IMR-90 (cell line): ENCODE measurements at regions not wholly inside any gene's neighbourhood (a gene's known extent, or its start where the extent isn't known, plus 50 kb on each side); places are given as distances from the start of the nearest gene placed in this dataset.

Source experiments
- ATAC-seq: fragments of 200-7000 bp; cut with Tn5 transposase; 2 replicates; pipeline ENCODE4 v1.9.1; 2020; ENCODE audit warnings: low read depth, mild to moderate bottlenecking, moderate library complexity
- BruUV-seq: library from RNA; stranded (reverse); fragments of 400-500 nt; replicated peaks from 2 replicates; lab custom pipeline; 2021; lab: Mats Ljungman, UMichigan
- CTCF ChIA-PET: fragments of 300-600 bp; formaldehyde crosslinking; extraction: SDS; loops from one replicate; lab custom pipeline; 2021; ENCODE audit warnings: antibody characterized with exemption; lab: Yijun Ruan, JAX
- POLR2A ChIA-PET: fragments of 300-600 bp; sonication (Branson Sonifier 250); formaldehyde crosslinking; loops from one replicate; lab custom pipeline; 2022; ENCODE audit warnings: antibody characterized with exemption; ENCODE audit not compliant: unreplicated experiment; lab: Charles Lee
- DNase-seq: peaks from one replicate; pipeline ENCODE4 v3.0.0; 2013
- H2AFZ ChIP-seq: replicated peaks from 2 replicates; pipeline ENCODE3; 2013; ENCODE audit warnings: low read length, mild to moderate bottlenecking; ENCODE audit not compliant: poor library complexity
- H2AK5ac ChIP-seq: 2 replicates; pipeline ENCODE4 v1.6.1; 2013; ENCODE audit warnings: low read depth, low read length, inconsistent platforms
- H2AK9ac ChIP-seq: replicated peaks from 2 replicates; pipeline ENCODE3; 2013; ENCODE audit warnings: mild to moderate bottlenecking, low read depth, low read length, moderate library complexity; ENCODE audit not compliant: poor library complexity
- H2BK120ac ChIP-seq: 2 replicates; pipeline ENCODE4 v1.6.1; 2013; ENCODE audit warnings: low read depth, low read length, inconsistent platforms
- H2BK15ac ChIP-seq: 3 replicates; pipeline ENCODE4 v1.6.1; 2013; ENCODE audit warnings: low read depth, low read length, inconsistent platforms
- H2BK20ac ChIP-seq: 2 replicates; pipeline ENCODE4 v1.6.1; 2013; ENCODE audit warnings: low read depth, mild to moderate bottlenecking, inconsistent platforms, low read length, moderate library complexity
- H2BK5ac ChIP-seq: 2 replicates; pipeline ENCODE4 v1.6.1; 2013; ENCODE audit warnings: mild to moderate bottlenecking, low read depth, low read length, inconsistent platforms; ENCODE audit not compliant: poor library complexity, severe bottlenecking
- H3K14ac ChIP-seq: replicated peaks from 2 replicates; pipeline ENCODE4 v1.6.1; 2013; ENCODE audit warnings: low read depth, low read length, inconsistent platforms
- H3K18ac ChIP-seq: 2 replicates; pipeline ENCODE4 v1.6.1; 2013; ENCODE audit warnings: low read depth, low read length, control low read depth
- H3K23ac ChIP-seq: 2 replicates; pipeline ENCODE4 v1.6.1; 2013; ENCODE audit warnings: low read depth, low read length, inconsistent platforms
- H3K27ac ChIP-seq: 2 replicates; pipeline ENCODE4 v1.5.1; 2013; ENCODE audit warnings: mild to moderate bottlenecking, control low read depth, low read length; ENCODE audit not compliant: insufficient read depth
- H3K27me3 ChIP-seq: 2 replicates; pipeline ENCODE4 v1.6.1; 2013; ENCODE audit warnings: low read length; ENCODE audit not compliant: control insufficient read depth, insufficient read depth
- H3K36me3 ChIP-seq: 2 replicates; pipeline ENCODE4 v1.6.1; 2013; ENCODE audit warnings: low read length, mixed read lengths; ENCODE audit not compliant: control insufficient read depth, insufficient read depth
- H3K4ac ChIP-seq: 2 replicates; pipeline ENCODE4 v1.6.1; 2013; ENCODE audit warnings: low read depth, low read length, inconsistent platforms
- H3K4me1 ChIP-seq: 2 replicates; pipeline ENCODE4 v1.6.1; 2013; ENCODE audit warnings: low read length, mixed read lengths; ENCODE audit not compliant: control insufficient read depth, insufficient read depth
- H3K4me2 ChIP-seq: 2 replicates; pipeline ENCODE4 v1.6.1; 2013; ENCODE audit warnings: low read depth, mild to moderate bottlenecking, control low read depth, low read length, moderate library complexity
- H3K4me3 ChIP-seq: 2 replicates; pipeline ENCODE4 v1.5.1; 2013; ENCODE audit warnings: low read depth, mild to moderate bottlenecking, control low read depth, low read length, moderate library complexity; ENCODE audit not compliant: insufficient read depth
- H3K56ac ChIP-seq: 2 replicates; pipeline ENCODE4 v1.6.1; 2013; ENCODE audit warnings: low read length, inconsistent platforms; ENCODE audit not compliant: insufficient read depth; ENCODE audit errors: extremely low read depth
- H3K79me1 ChIP-seq, 2 experiments: 2 replicates each; pipeline ENCODE4 v1.6.1; 2013; ENCODE audit warnings: low read length in 2 of 2, inconsistent platforms in 1 of 2, low read depth in 1 of 2
- H3K9ac ChIP-seq: 2 replicates; pipeline ENCODE4 v1.6.1; 2013; ENCODE audit warnings: low read depth, low read length, control low read depth
- H3K9me1 ChIP-seq: 2 replicates; pipeline ENCODE4 v1.6.1; 2013; ENCODE audit warnings: low read length, inconsistent platforms; ENCODE audit not compliant: insufficient read depth
- H3K9me3 ChIP-seq: 2 replicates; pipeline ENCODE4 v1.6.1; 2013; ENCODE audit warnings: low read length; ENCODE audit not compliant: control insufficient read depth, insufficient read depth
- H4K20me1 ChIP-seq: 2 replicates; pipeline ENCODE4 v1.6.1; 2013; ENCODE audit warnings: low read length, inconsistent platforms; ENCODE audit not compliant: insufficient read depth
- H4K5ac ChIP-seq: 2 replicates; pipeline ENCODE4 v1.6.1; 2013; ENCODE audit warnings: mild to moderate bottlenecking, low read depth, low read length, control low read depth
- H4K8ac ChIP-seq, 2 experiments: 2 replicates each; pipeline ENCODE4 v1.6.1; 2013; ENCODE audit warnings: low read depth in 2 of 2, low read length in 2 of 2, control low read depth in 1 of 2, inconsistent platforms in 1 of 2
- H4K91ac ChIP-seq: 2 replicates; pipeline ENCODE4 v1.6.1; 2013; ENCODE audit warnings: low read depth, low read length, inconsistent platforms; ENCODE audit not compliant: insufficient read depth
- BHLHE40 ChIP-seq: fragments of 150-350 bp; IDR thresholded peaks from 2 replicates; pipeline ENCODE4 v1.6.1; 2016; ENCODE audit warnings: mild to moderate bottlenecking, low read depth, low read length
- ELK1 ChIP-seq: fragments of 150-350 bp; IDR thresholded peaks from 2 replicates; pipeline ENCODE4 v1.6.1; 2016; ENCODE audit warnings: low read depth, mild to moderate bottlenecking, low read length, moderate library complexity, borderline replicate concordance
- FOS ChIP-seq: fragments of 150-350 bp; IDR thresholded peaks from 2 replicates; pipeline ENCODE4 v1.6.1; 2016; ENCODE audit warnings: low read depth, low read length
- MXI1 ChIP-seq: IDR thresholded peaks from 2 replicates; pipeline ENCODE4 v1.6.1; 2012; ENCODE audit warnings: low read depth, mild to moderate bottlenecking, low read length, moderate library complexity, borderline replicate concordance
- NFE2L2 ChIP-seq: fragments of 150-350 bp; IDR thresholded peaks from 2 replicates; pipeline ENCODE4 v1.6.1; 2016; ENCODE audit warnings: low read depth, mild to moderate bottlenecking, low read length
- POLR2A ChIP-seq: IDR thresholded peaks from 2 replicates; pipeline ENCODE4 v1.6.1; 2012; ENCODE audit warnings: mild to moderate bottlenecking, low read depth, low read length
- RAD21 ChIP-seq: IDR thresholded peaks from 2 replicates; pipeline ENCODE4 v1.6.1; 2012; ENCODE audit warnings: low read length, improper control_type of control experiment
- RFX5 ChIP-seq: IDR thresholded peaks from 2 replicates; pipeline ENCODE4 v1.8.0; 2012; ENCODE audit warnings: low read depth, mild to moderate bottlenecking, low read length, moderate library complexity
- WGBS, 2 experiments: methylation state at CpG; one replicate each; pipeline versions ENCODE4 v1.1.5 to v1.1.7; 2013; ENCODE audit warnings: missing lambda C conversion rate in 2 of 2; ENCODE audit not compliant: insufficient read length in 1 of 2; ENCODE audit errors: extremely low coverage in 2 of 2; 5-methylcytosine and 5-hydroxymethylcytosine counted together
- dilution Hi-C: fragments of 300-500 bp; cut with HindIII; formaldehyde crosslinking; loops from one replicate; pipeline ENCODE4 v1.14.3; 2018; ENCODE audit warnings: low sequenced_read_pairs; ENCODE audit not compliant: unreplicated experiment
- in situ Hi-C: fragments of 300-500 bp; cut with MboI; formaldehyde crosslinking; loops from 3 replicates; pipeline ENCODE4 v1.14.3; 2019; ENCODE audit warnings: low sequenced_read_pairs, inconsistent platforms, mixed read lengths
- intact Hi-C: fragments of 100-400 bp; cut with micrococcal nuclease; formaldehyde crosslinking; loops from 2 replicates; pipeline ENCODE4 v1.10.0; 2022
- TF ChIP-seq, protein P1 (sequence below): conservative IDR thresholded peaks from 2 replicates; pipeline ENCODE4 v1.5.1; 2012; ENCODE audit warnings: mild to moderate bottlenecking, low read depth, low read length, improper control_type of control experiment

DNA sequence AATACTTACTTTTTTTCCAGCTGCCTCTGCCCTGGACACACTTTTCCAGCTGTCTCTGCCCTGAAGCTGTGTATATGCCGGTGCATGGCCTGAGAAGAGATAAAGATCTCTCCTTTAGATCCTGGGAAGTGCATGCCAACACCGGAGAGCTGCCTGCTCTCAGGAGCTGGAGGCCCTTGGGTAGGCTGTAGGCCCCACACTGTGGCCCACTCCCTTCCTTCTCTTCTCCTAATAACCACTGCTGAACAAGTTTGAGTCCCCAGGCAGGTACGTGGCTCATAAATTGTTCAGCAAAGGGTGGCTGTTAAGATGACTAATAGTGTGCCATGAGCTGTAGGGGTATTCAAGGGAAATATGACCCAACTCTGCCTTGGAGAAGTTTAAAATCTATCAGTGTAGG lies 102.5 kb downstream of the CD24 start:
- H3K4me2 ChIP-seq = no peak overlapping the region
- no peak overlapping the region for H3K14ac ChIP-seq
- no peak for TF ChIP-seq BHLHE40
- no peak for TF ChIP-seq POLR2A
- TF ChIP-seq MXI1 = no peak
- TF ChIP-seq RAD21 = no peak
- no peak for TF ChIP-seq RFX5
- TF ChIP-seq FOS = no peak
- TF ChIP-seq, protein P1, sequence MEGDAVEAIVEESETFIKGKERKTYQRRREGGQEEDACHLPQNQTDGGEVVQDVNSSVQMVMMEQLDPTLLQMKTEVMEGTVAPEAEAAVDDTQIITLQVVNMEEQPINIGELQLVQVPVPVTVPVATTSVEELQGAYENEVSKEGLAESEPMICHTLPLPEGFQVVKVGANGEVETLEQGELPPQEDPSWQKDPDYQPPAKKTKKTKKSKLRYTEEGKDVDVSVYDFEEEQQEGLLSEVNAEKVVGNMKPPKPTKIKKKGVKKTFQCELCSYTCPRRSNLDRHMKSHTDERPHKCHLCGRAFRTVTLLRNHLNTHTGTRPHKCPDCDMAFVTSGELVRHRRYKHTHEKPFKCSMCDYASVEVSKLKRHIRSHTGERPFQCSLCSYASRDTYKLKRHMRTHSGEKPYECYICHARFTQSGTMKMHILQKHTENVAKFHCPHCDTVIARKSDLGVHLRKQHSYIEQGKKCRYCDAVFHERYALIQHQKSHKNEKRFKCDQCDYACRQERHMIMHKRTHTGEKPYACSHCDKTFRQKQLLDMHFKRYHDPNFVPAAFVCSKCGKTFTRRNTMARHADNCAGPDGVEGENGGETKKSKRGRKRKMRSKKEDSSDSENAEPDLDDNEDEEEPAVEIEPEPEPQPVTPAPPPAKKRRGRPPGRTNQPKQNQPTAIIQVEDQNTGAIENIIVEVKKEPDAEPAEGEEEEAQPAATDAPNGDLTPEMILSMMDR = no peak
- TF ChIP-seq NFE2L2 = no peak
- no peak for TF ChIP-seq ELK1
- no peaks in the 10 kb centered on the region for H3K9me3 ChIP-seq
- no peak overlapping the region for H4K91ac ChIP-seq
- H2AK9ac ChIP-seq = no peak overlapping the region
- H3K56ac ChIP-seq = no peak overlapping the region
- H3K9me1 ChIP-seq = no peaks in the 10 kb centered on the region
- no peak overlapping the region for H2AFZ ChIP-seq
- BruUV-seq = no TSS peak
- intact Hi-C loops = no loop called here
- no peak overlapping the region for H3K27ac ChIP-seq
- H2BK120ac ChIP-seq = no peak overlapping the region
- H2BK5ac ChIP-seq = no peak overlapping the region
- no peak overlapping the region for H2BK15ac ChIP-seq
- no peaks in the 10 kb centered on the region for H3K79me1 ChIP-seq
- ChIA-PET POLR2A (no interaction called here), CTCF (no interaction called here)
- ATAC-seq = no peak
- no peak overlapping the region for H4K5ac ChIP-seq
- in situ Hi-C loops = no loop called here
- no peak overlapping the region for H3K9ac ChIP-seq
- H2AK5ac ChIP-seq = no peak overlapping the region
- no peak overlapping the region for H3K23ac ChIP-seq
- no peaks in the 10 kb centered on the region for H3K4me1 ChIP-seq
- dilution Hi-C loops = no loop called here
- no peak overlapping the region for H3K18ac ChIP-seq
- no peak overlapping the region for H4K8ac ChIP-seq
- no peaks in the 10 kb centered on the region for H3K36me3 ChIP-seq
- no peaks in the 10 kb centered on the region for H3K27me3 ChIP-seq
- no peak overlapping the region for H3K4me3 ChIP-seq
- H2BK20ac ChIP-seq = no peak overlapping the region
- no peaks in the 10 kb centered on the region for H4K20me1 ChIP-seq
- WGBS, 2 experiments = no CpG with 5 or more reads among the region's 3 CpGs
- no peak for DNase-seq
- no peak overlapping the region for H3K4ac ChIP-seq
